Activated naive CD4-positive, alpha-beta T cell treated with anti-CD3 and anti-CD28 coated beads, Interleukin-2, amount 10 ng/mL, durations not matched to agents 7 days and 5 days (primary cell): ENCODE measurements at regions not wholly inside any gene's neighbourhood (a gene's known extent, or its start where the extent isn't known, plus 50 kb on each side); places are given as distances from the start of the nearest gene placed in this dataset.

Source experiments
- CTCF ChIA-PET: fragments of 350-600 bp; sonication (Branson Sonifier 250); formaldehyde crosslinking; loops from one replicate; lab custom pipeline; 2021; ENCODE audit warnings: antibody characterized with exemption; lab: Charles Lee
- DNase-seq: peaks from one replicate; pipeline ENCODE4 v3.0.0-alpha.2; 2020
- H3K27ac Mint-ChIP-seq: one replicate; pipeline ENCODE4 v1.8.0; 2021; ENCODE audit warnings: mild to moderate bottlenecking, moderate library complexity, mixed read lengths
- H3K27me3 Mint-ChIP-seq: one replicate; pipeline ENCODE4 v1.8.0; 2021; ENCODE audit warnings: mild to moderate bottlenecking, mixed read lengths
- H3K36me3 Mint-ChIP-seq: one replicate; pipeline ENCODE4 v1.8.0; 2021; ENCODE audit warnings: mixed read lengths
- H3K4me1 Mint-ChIP-seq: one replicate; pipeline ENCODE4 v1.8.0; 2021; ENCODE audit warnings: mixed read lengths
- H3K4me3 Mint-ChIP-seq: one replicate; pipeline ENCODE4 v1.8.0; 2021; ENCODE audit warnings: mild to moderate bottlenecking, moderate library complexity, mixed read lengths
- H3K9me3 Mint-ChIP-seq: one replicate; pipeline ENCODE4 v1.8.0; 2021; ENCODE audit warnings: mixed read lengths

DNA sequence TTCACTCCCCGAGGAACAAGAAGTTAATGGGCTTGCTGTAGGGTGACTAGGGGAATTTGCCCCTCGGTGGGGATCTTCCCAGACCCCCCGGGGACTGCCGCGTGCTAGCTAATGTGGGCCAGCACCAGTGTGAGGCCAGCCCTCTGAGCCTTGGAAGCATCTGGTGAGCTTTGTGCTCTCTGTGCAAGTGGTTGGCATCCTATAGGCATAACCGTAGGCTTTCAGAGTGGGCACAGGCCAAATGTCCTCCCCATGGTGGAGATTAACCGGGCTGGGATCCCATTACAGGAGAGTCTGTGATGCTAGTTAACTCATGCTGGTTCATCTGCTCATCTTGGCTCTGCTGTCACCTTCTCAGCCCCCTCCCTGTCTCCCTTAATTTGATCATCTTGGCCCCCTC is 125.7 kb downstream of the TRIM29 start:
- DNase-seq, result no peak
- CTCF ChIA-PET, result interaction anchor here (2.4 kb wide), 1 partner anchor 95 kb away, joined by 6 read pairs; no protein-coding TSS in a partner anchor
- peaks cover 45% of the 10 kb centered on the region for H3K27me3 Mint-ChIP-seq

DNA sequence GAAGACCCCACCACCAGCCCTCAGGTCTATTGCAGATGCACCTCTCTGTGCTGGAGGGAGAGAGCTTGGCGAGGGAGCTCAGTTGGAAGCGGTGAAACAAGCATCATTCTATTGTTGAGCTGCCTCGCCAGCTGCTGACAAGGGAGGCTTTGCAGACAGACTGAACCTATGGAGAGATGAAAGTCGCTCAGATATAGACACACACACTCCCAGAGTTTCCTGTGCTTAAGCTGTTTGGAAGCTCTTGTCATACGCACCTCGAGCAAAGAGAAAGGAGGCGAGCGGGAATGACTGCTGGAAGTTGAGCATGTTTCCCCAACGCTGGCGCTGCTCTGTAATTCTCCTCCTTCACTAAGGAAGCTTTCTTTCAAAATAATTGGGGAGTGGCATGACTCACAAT is 126.1 kb downstream of the TRIM29 start:
- H3K4me1 Mint-ChIP-seq, result no peaks in the 10 kb centered on the region
- DNase-seq, result no peak
- H3K4me3 Mint-ChIP-seq, result no peak overlapping the region
- CTCF ChIA-PET, result interaction anchor here (2.4 kb wide), 1 partner anchor 96 kb away, joined by 6 read pairs; no protein-coding TSS in a partner anchor
- H3K27ac Mint-ChIP-seq, result no peak overlapping the region
- H3K9me3 Mint-ChIP-seq, result no peaks in the 10 kb centered on the region
- H3K36me3 Mint-ChIP-seq, result no peaks in the 10 kb centered on the region
- peaks cover 41% of the 10 kb centered on the region for H3K27me3 Mint-ChIP-seq

More for the DNA sequence above, 125.7 kb downstream of the TRIM29 start:
- H3K4me1 Mint-ChIP-seq, result no peaks in the 10 kb centered on the region
- no peaks in the 10 kb centered on the region for H3K36me3 Mint-ChIP-seq
- H3K4me3 Mint-ChIP-seq, result no peak overlapping the region
- no peaks in the 10 kb centered on the region for H3K9me3 Mint-ChIP-seq
- no peak overlapping the region for H3K27ac Mint-ChIP-seq

DNA sequence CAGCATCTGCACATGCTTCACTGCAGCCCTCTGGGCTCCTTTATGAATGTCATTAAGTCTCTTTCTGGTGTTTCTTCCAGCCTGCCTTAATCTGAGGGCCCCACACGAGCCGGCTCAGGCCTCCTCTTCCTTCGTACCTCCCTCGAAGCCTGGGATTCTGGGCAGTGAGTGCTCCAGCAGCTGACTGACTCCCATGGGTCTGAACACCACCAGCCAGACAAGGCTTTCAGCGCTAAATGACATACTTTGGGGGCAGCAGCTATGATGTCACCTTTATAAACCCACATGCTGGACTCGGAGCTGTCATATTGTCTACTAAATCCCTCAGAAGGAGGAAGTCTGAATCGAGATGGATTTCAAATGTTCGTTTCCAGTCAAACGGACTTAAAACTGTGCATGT is 127.1 kb downstream of the TRIM29 start:
- Mint-ChIP-seq H3K9me3 (no peaks in the 10 kb centered on the region), H3K4me1 (no peaks in the 10 kb centered on the region), H3K27ac (no peak overlapping the region), H3K36me3 (no peaks in the 10 kb centered on the region), H3K4me3 (no peak overlapping the region), H3K27me3 (peaks cover 33% of the 10 kb centered on the region)
- CTCF ChIA-PET, result interaction anchor here (2.4 kb wide), 1 partner anchor 97 kb away, joined by 6 read pairs; no protein-coding TSS in a partner anchor
- DNase-seq, result no peak

DNA sequence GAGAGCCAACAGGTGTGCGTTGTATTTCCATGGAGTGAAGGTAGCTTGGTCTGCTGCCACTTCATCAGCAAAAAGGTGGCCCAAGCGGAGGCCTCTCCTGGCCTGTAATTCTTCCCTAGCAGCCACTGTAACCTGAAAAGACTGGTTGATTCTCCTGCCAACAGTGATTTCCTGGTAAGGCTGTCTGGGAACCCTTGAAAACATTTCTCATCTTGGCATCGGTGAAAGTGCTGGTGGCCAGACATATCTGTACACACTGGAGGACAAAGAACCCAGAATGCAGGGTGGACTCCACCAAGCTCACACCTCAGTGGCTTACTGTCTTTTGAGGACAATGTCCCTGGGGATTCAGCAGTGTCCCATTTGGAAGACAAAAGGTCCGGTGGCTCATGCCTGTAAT is 128.0 kb downstream of the TRIM29 start:
- H3K27me3 Mint-ChIP-seq, result peaks cover 28% of the 10 kb centered on the region
- no peak overlapping the region for H3K27ac Mint-ChIP-seq
- no peaks in the 10 kb centered on the region for H3K36me3 Mint-ChIP-seq
- CTCF ChIA-PET, result interaction anchor here (0.7 kb wide), 1 partner anchor 293 kb away, joined by 3 read pairs; no protein-coding TSS in a partner anchor
- no peak for DNase-seq
- H3K4me1 Mint-ChIP-seq, result no peaks in the 10 kb centered on the region
- no peaks in the 10 kb centered on the region for H3K9me3 Mint-ChIP-seq
- H3K4me3 Mint-ChIP-seq, result no peak overlapping the region

DNA sequence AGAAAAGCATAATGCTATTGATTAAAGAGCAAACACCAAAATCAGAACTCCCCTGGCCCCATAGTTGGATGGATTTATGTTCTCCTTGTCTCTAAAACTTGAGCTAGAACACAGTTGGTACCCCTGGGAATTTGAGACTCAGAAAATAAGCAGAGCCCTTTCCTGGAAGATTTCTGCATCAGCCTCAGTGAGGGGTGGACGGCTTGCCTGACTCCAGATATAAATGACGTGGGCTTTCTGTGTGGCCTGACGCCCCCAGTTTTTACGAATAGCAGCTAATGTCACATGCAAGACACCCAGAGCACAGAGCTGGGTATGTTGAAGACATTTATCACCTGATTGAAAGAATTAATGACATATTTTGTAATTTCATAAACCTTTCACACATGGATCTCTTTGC is 130.8 kb downstream of the TRIM29 start:
- Mint-ChIP-seq H3K9me3 (no peaks in the 10 kb centered on the region), H3K4me3 (no peak overlapping the region), H3K4me1 (no peaks in the 10 kb centered on the region), H3K27me3 (peaks cover 14% of the 10 kb centered on the region), H3K27ac (no peak overlapping the region), H3K36me3 (no peaks in the 10 kb centered on the region)
- DNase-seq, result no peak
- CTCF ChIA-PET, result no interaction called here

DNA sequence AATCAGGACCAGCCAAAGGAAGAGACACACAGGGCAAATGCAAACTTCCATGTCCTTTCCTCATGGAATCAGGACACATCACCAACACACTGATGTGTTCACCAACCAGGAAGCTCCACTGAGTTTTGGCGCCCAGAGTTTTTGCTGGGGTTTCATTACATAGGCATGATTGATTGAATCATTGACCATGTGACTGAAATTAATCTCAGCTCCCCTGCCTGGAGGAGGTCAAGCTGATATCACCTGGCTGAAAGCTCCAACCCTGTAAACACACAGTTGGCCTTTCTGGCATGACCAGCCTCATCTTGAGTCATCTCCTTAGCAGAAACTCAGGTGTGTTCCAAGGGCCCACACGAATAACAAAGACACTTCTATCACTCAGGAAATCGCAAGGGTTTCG is 133.2 kb downstream of the TRIM29 start:
- no peak overlapping the region for H3K4me3 Mint-ChIP-seq
- CTCF ChIA-PET, result no interaction called here
- no peak overlapping the region for H3K27ac Mint-ChIP-seq
- H3K27me3 Mint-ChIP-seq, result peaks cover 11% of the 10 kb centered on the region
- DNase-seq, result no peak
- H3K4me1 Mint-ChIP-seq, result no peaks in the 10 kb centered on the region
- H3K9me3 Mint-ChIP-seq, result no peaks in the 10 kb centered on the region
- H3K36me3 Mint-ChIP-seq, result no peaks in the 10 kb centered on the region

DNA sequence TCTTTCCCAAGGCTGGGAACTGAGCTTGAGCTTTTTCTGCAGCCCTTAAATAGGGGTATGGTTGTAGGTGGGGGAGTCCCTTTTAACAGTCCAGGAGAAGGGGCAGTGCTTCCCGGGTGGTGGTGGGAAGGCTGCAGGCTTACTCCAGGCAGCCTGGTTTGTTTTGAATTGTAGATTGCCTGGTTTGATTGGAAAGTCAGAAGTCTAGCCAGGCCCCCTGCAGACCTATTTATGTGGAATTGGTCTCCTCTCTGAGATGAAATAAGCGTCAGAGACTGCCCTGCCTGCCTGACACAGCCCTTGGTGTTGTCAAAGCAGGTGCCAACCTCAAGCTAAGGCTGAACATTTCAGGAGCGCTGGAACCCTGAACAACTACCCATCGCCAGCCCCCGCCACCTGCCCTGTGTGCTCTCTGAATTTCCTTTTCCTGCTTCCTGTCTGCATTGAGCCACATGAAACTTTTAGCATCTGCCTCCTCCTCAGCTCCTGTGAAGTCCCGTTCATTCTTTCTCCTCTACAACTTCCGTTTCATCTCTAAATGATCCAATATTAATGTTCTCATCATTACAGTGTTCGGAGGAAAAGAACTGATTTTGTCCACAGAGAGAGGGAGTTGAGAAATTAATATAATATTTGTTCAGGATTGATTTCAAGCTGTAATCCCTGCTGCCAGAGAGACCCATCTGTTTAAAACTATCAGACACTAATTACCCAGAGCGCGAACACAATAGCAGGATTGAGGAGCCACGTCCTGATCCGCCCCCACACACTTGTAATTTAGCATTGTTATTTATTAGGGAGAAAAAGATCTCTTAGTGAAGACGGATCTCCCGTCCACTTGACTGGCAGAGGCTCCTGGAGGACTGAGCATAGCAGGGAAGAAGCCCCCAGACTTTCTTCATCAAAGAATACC is 136.5 kb downstream of the TRIM29 start:
- Mint-ChIP-seq H3K27ac (no peak overlapping the region), H3K27me3 (peaks cover 11% of the 10 kb centered on the region), H3K4me3 (no peak overlapping the region), H3K36me3 (no peaks in the 10 kb centered on the region), H3K9me3 (no peaks in the 10 kb centered on the region), H3K4me1 (no peaks in the 10 kb centered on the region)
- DNase-seq, result no peak
- CTCF ChIA-PET, result no interaction called here

DNA sequence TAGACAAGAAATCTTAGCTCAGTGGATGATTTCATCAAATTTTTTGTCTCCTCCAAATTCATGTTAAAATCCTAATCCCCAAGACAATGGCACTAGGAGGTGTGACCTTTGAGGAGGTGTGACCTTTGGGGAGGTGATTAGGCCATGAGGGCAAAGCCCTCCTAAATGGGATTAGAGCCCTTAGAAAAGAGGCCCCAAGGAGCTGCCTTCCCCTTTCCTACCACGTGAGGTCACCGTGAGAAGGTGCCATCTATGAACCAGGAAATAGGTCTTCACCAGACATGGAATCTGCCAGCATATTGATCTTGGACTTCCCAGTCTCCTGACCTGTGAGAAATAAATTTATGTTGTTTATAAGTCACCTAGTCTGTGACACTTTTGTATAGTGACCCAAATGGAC is 138.7 kb downstream of the TRIM29 start:
- Mint-ChIP-seq H3K27me3 (peaks cover 11% of the 10 kb centered on the region), H3K4me1 (no peaks in the 10 kb centered on the region), H3K36me3 (no peaks in the 10 kb centered on the region), H3K4me3 (no peak overlapping the region), H3K9me3 (no peaks in the 10 kb centered on the region), H3K27ac (no peak overlapping the region)
- no peak for DNase-seq
- CTCF ChIA-PET, result no interaction called here

DNA sequence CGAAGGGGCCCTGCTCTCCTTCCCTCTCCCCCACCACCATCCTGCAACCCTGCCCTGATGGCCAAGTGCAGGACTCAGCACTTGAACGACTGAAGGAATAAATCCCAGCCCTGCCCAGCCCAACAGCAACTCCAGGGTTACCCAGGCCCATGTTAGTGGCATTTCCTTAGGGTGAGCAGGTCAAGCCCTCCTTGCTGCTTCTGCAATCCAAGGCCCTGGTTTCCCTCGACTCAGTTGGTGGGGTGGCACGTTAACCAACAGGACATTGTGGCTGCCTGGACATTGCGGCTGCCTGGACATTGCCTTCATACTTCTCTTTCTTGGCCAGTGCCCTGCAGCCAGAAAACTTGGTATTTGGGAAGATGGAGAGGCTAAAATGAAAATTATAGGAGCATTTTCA is 141.4 kb downstream of the TRIM29 start:
- Mint-ChIP-seq H3K9me3 (no peaks in the 10 kb centered on the region), H3K36me3 (no peaks in the 10 kb centered on the region), H3K27me3 (peaks cover 12% of the 10 kb centered on the region), H3K4me1 (no peaks in the 10 kb centered on the region), H3K27ac (no peak overlapping the region), H3K4me3 (no peak overlapping the region)
- CTCF ChIA-PET, result no interaction called here
- no peak for DNase-seq

DNA sequence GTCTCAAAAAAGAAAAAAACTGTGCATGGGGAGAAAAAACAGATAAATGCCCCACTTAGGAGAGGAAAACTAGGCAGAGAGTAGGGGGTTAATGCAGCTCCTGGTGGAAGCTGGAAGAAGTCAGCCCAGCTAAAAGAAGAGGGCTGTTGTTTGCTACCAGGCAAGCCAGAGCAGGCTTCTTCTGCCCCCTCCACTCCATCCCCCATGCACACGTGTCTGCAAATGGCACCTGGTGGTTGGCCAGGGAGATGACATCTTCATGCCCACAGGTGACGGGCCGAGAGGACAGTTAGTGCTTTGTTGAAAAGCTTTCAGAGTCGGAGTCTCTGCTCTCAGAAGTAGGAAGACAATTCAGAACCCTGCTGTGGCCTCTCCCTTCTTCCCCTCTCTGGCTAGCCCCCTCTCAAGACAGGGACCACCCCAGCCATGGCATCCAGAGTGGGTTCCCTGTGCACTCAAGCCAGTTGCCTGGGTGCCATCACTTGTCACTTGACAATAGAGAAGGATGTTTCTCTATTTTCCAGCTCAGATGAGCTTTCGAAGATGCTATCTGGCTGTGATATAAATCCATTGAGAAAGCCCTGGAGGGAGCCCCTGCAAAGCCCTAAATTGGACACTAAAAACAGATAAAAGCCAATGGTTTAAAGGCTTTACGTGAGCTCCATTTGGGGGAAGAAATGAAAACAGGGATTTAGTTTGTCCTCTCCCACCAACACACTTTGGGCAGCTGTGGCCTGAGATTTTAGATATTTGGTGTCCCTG is 142.0 kb downstream of the TRIM29 start:
- H3K27ac Mint-ChIP-seq, result no peak overlapping the region
- no peaks in the 10 kb centered on the region for H3K4me1 Mint-ChIP-seq
- CTCF ChIA-PET, result no interaction called here
- H3K36me3 Mint-ChIP-seq, result no peaks in the 10 kb centered on the region
- H3K9me3 Mint-ChIP-seq, result no peaks in the 10 kb centered on the region
- no peak overlapping the region for H3K4me3 Mint-ChIP-seq
- peaks cover 8% of the 10 kb centered on the region for H3K27me3 Mint-ChIP-seq
- DNase-seq, result no peak

DNA sequence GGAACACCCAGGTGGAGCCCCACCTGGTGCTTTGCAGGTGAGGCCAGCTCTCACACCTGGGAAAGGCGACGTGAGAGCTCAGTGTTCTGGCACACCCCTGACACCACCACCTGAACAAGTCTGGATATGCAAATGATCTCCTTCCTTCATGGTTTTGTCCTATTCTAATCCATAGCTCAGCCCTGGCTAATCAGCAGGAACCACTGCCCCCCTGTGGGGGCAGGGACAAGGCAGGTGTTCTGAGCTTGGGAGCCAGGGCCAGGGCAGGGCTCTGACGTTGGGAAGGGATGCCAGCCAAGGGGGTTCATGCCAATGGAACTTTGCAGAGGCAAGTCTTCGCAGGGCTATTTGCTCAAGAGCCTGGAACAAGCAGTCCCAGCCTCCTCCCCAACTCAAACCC is 144.2 kb downstream of the TRIM29 start:
- Mint-ChIP-seq H3K27me3 (peaks cover 17% of the 10 kb centered on the region), H3K36me3 (no peaks in the 10 kb centered on the region), H3K4me1 (no peaks in the 10 kb centered on the region), H3K27ac (no peak overlapping the region), H3K9me3 (no peaks in the 10 kb centered on the region), H3K4me3 (no peak overlapping the region)
- no peak for DNase-seq
- CTCF ChIA-PET, result no interaction called here

DNA sequence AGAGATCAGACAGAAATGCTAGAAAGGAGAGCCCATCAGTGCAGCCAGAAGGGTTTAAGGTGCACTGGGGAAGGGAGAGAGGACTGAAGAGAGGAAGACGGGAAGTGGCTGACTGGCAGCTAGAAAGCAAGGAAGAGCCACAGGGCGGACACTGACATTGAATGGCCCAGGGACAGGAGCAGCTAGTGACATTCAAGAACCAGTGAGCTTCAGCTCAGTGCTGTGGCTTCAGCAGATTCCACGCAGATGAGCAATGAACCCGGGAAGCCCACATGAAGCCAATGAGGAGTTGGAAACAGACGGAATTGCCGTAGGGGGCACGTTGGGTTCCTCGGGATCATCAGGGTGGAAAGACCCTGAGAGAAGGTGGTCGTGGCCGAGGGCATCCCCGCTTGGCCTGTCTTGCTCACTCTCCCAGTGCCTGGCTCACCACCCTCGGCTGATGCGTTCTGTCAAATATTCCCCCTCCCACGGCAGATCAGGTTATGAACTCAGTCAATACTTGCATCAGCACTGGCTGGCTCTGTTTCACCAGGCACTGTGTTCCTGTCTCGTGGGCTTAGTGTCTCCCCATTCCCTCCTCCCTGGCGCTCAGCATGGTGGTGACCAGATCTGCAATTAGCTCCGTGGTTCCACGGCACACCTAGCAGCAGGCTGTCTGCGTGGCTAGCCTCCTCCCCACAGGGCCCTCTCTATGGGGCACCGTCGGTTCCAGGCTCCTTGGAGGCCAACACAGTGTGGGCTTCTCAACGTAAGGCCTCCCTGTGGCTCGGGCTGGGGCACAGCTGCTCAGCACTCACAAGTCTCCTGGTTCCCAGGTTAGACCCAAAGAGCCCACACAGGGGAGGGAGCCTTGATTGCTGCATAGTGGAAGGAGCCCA is 145.5 kb downstream of the TRIM29 start:
- no peaks in the 10 kb centered on the region for H3K4me1 Mint-ChIP-seq
- DNase-seq, result no peak
- H3K4me3 Mint-ChIP-seq, result no peak overlapping the region
- CTCF ChIA-PET, result no interaction called here
- no peak overlapping the region for H3K27ac Mint-ChIP-seq
- no peaks in the 10 kb centered on the region for H3K9me3 Mint-ChIP-seq
- no peaks in the 10 kb centered on the region for H3K36me3 Mint-ChIP-seq
- peaks cover 27% of the 10 kb centered on the region for H3K27me3 Mint-ChIP-seq

DNA sequence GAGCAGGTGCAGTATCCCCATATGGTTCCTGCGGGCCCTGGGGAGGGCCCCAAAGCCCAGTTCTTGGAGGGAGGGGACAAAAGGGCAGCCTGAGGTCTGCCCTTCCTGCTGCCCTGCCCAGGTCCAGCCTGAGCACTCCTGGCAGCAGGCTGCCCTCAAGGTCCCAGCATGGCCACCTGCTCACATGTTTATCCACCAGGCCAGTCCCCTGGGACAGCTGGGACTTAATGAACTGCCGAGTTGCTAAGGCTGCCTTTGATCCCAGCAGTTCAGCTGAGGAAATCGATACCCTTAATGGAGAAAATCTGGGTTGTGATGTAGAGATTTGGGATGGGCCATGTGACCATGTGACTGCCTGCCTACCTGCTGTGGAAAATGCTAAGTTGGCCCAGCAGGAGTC is 146.2 kb downstream of the TRIM29 start:
- CTCF ChIA-PET, result no interaction called here
- Mint-ChIP-seq H3K9me3 (no peaks in the 10 kb centered on the region), H3K36me3 (no peaks in the 10 kb centered on the region), H3K4me3 (no peak overlapping the region), H3K27ac (no peak overlapping the region), H3K27me3 (peaks cover 27% of the 10 kb centered on the region), H3K4me1 (no peaks in the 10 kb centered on the region)
- DNase-seq, result no peak

DNA sequence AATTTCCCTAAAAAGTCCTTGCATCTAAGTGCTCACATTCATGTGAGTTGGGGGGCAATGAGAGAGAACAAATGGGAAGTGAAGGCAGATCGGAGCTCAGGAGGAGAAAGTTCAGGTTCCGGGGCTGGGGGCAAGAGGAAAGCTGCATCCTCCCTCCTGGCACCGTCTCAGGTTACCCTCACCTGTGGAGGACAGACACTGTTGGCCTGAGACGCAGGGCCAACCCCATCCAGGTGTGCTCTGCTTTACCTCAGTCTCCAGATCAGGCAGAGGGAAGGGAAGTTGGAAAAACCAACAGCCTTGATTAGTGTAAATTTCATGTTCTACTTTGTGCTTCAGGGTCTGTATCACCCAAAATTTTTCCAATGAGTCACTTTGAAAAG is 146.9 kb downstream of the TRIM29 start:
- Mint-ChIP-seq H3K4me3 (no peak overlapping the region), H3K4me1 (no peaks in the 10 kb centered on the region), H3K9me3 (no peaks in the 10 kb centered on the region), H3K27ac (no peak overlapping the region), H3K36me3 (no peaks in the 10 kb centered on the region), H3K27me3 (peaks cover 27% of the 10 kb centered on the region)
- no peak for DNase-seq
- CTCF ChIA-PET, result no interaction called here
